22Rv1 (cell line): ENCODE measurements at regions not wholly inside any gene's neighbourhood (a gene's known extent, or its start where the extent isn't known, plus 50 kb on each side); places are given as distances from the start of the nearest gene placed in this dataset.
A peak's percentile ranks its signal among the peaks of the same experiment; 100 is the strongest.

Experiments used
- H3K27ac ChIP-seq: fragments of 450-650 bp; 2 replicates; pipeline ENCODE4 v1.5.1; 2017
- CTCF ChIP-seq: fragments of 450-650 bp; IDR thresholded peaks from 2 replicates; pipeline ENCODE4 v1.5.1; 2017; ENCODE audit warnings: mild to moderate bottlenecking
- ZFX ChIP-seq: fragments of 450-650 bp; IDR thresholded peaks from 2 replicates; pipeline ENCODE4 v1.6.1; 2017; ENCODE audit warnings: antibody characterized with exemption, borderline replicate concordance

GRCh38 chr16:63200940-63201339 lies 1164.7 kb upstream of the CDH8 start:
- no peak overlapping the region for H3K27ac ChIP-seq
- no peak for TF ChIP-seq CTCF
- no peak for TF ChIP-seq ZFX

- TF ChIP-seq ZFX (no peak), CTCF (no peak)
- H3K27ac ChIP-seq, result no peak overlapping the region
These were observed 1159.1 kb upstream of the CDH8 start for GRCh38 chr16:63195336-63195735.

- TF ChIP-seq ZFX (no peak), CTCF (no peak)
- no peak overlapping the region for H3K27ac ChIP-seq
These were observed 1156.7 kb upstream of the CDH8 start for GRCh38 chr16:63192980-63193379.

GRCh38 chr16:63188086-63188771 lies 1152.0 kb upstream of the CDH8 start:
- TF ChIP-seq ZFX (no peak), CTCF (no peak)
- H3K27ac ChIP-seq, result peak overlapping the region; percentile 52

- H3K27ac ChIP-seq, result peak overlapping the region; percentile 52
- TF ChIP-seq CTCF (no peak), ZFX (no peak)
These were observed 1151.4 kb upstream of the CDH8 start for GRCh38 chr16:63187638-63188037.

- TF ChIP-seq ZFX, result no peak
- TF ChIP-seq CTCF, result no peak
- no peak overlapping the region for H3K27ac ChIP-seq
These were observed 1149.1 kb upstream of the CDH8 start for GRCh38 chr16:63185235-63185780.

- no peak overlapping the region for H3K27ac ChIP-seq
- TF ChIP-seq CTCF (no peak), ZFX (no peak)
These were observed 1147.5 kb upstream of the CDH8 start for GRCh38 chr16:63183743-63184142.
